B cell (primary cell): ENCODE measurements at regions not wholly inside any gene's neighbourhood (a gene's known extent, or its start where the extent isn't known, plus 50 kb on each side); places are given as distances from the start of the nearest gene placed in this dataset.

Experiments
- CTCF ChIP-seq: fragments of 200-600 bp; IDR thresholded peaks from one replicate; pipeline ENCODE4 v1.8.0; 2022; ENCODE audit warnings: antibody characterized with exemption, mild to moderate bottlenecking
- EZH2 ChIP-seq: IDR thresholded peaks from 2 replicates; pipeline ENCODE4 v1.6.1; 2012; ENCODE audit warnings: borderline replicate concordance, low read depth, mild to moderate bottlenecking, moderate library complexity, low read length; ENCODE audit not compliant: insufficient read depth, poor library complexity, severe bottlenecking

GRCh38 chr18:60950634-60951033 lies 382.6 kb upstream of the CDH20 start:
- TF ChIP-seq CTCF (no peak), EZH2 (no peak)
